C4-2B (cell line): ENCODE measurements at regions not wholly inside any gene's neighbourhood (a gene's known extent, or its start where the extent isn't known, plus 50 kb on each side); places are given as distances from the start of the nearest gene placed in this dataset.

Experiments
- ZFX ChIP-seq: fragments of 450-650 bp; IDR thresholded peaks from 2 replicates; pipeline ENCODE4 v1.6.1; 2017
- TF ChIP-seq, protein P1 (sequence below): fragments of 450-650 bp; conservative IDR thresholded peaks from 2 replicates; pipeline ENCODE4 v1.5.1; 2017; ENCODE audit warnings: mild to moderate bottlenecking

DNA sequence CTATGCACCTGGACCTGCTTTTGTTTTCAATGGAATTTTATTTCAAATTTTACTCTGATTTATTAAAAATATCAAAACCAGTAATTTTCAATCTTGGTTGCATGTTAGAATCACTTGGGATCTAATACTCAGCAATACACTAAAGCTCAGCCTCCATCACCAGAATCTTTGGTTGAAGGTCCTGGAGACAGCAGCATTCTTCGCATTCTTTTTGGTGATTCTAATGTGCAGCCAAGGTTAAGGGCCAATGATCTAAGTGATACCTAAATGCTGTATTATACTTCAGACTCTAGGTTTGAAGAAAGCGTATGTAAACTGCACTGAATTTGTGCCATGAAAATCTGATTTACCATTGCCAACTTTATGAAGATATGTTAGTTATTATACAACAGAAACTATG, 493.1 kb downstream of the XIRP2 start:
- TF ChIP-seq, protein P1, sequence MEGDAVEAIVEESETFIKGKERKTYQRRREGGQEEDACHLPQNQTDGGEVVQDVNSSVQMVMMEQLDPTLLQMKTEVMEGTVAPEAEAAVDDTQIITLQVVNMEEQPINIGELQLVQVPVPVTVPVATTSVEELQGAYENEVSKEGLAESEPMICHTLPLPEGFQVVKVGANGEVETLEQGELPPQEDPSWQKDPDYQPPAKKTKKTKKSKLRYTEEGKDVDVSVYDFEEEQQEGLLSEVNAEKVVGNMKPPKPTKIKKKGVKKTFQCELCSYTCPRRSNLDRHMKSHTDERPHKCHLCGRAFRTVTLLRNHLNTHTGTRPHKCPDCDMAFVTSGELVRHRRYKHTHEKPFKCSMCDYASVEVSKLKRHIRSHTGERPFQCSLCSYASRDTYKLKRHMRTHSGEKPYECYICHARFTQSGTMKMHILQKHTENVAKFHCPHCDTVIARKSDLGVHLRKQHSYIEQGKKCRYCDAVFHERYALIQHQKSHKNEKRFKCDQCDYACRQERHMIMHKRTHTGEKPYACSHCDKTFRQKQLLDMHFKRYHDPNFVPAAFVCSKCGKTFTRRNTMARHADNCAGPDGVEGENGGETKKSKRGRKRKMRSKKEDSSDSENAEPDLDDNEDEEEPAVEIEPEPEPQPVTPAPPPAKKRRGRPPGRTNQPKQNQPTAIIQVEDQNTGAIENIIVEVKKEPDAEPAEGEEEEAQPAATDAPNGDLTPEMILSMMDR = no peak
- no peak for TF ChIP-seq ZFX
